ENCODE measurements at regions not wholly inside any gene's neighbourhood (a gene's known extent, or its start where the extent isn't known, plus 50 kb on each side); places are given as distances from the start of the nearest gene placed in this dataset.
"Not testable (repeated sequence)": the region's sequence is repeated elsewhere in the genome, so short reads cannot be mapped to it uniquely, and the experiment has no call there.

- intact Hi-C loops (cut with micrococcal nuclease), result no loop called here
- H3K9me3 Mint-ChIP-seq, result no peaks in the 10 kb centered on the region
- no peaks in the 10 kb centered on the region for H3K36me3 Mint-ChIP-seq
- no peaks in the 10 kb centered on the region for H3K9me3 ChIP-seq (ENCODE audit: control insufficient read depth, insufficient read depth, low read length)
- H3K27me3 Mint-ChIP-seq (ENCODE audit: low read depth in 2 of 2), result peaks cover 14 to 27% of the 10 kb centered on the region in 2 donors
- TF ChIP-seq CTCF (IDR thresholded peaks at IDR 0.05), result no peak
- H3K4me1 ChIP-seq (ENCODE audit: control insufficient read depth, insufficient read depth, low read length), result no peaks in the 10 kb centered on the region
- no peak for DNase-seq
- no peaks in the 10 kb centered on the region for H3K36me3 ChIP-seq (ENCODE audit: control insufficient read depth, insufficient read depth, low read length)
- H3K4me3 ChIP-seq (ENCODE audit: low read length), result no peak overlapping the region
- WGBS (ENCODE audit: insufficient coverage), result 66% methylated on average over 3 of the region's 4 CpGs
- H3K4me3 Mint-ChIP-seq, result no peak overlapping the region
- H3K27ac ChIP-seq (ENCODE audit: low read length), result no peak overlapping the region
- H3K4me1 Mint-ChIP-seq, result no peaks in the 10 kb centered on the region
- H3K27ac Mint-ChIP-seq, result no peak overlapping the region
- ATAC-seq, result no peak
- H3K27me3 ChIP-seq (ENCODE audit: control insufficient read depth, insufficient read depth, low read length), result no peaks in the 10 kb centered on the region
These were observed 60.3 kb upstream of the ZNF81 start for GRCh38 chrX:47776292-47777006.

DNA sequence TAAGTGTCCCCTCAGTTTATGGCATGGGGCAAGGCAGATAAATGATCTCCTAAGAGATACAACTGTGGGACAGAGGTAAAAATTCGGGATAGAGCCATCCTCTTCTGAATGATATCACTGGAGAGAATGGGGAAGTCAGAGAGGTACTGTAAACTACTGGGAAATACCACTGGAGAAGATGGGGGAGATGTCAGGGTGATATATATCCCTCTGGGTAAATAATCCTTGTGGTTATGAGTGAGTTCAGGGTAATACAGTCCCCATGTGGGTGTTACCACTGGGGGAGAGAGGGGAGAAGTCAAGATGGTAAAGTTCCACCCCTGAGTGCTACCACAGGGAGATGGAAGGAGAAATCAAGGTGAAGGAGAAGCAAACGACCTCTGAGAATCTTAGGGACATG lies 63.9 kb upstream of the ZNF81 start:
- no peak overlapping the region for H3K27ac ChIP-seq (ENCODE audit: low read length)
- H3K36me3 ChIP-seq (ENCODE audit: control insufficient read depth, insufficient read depth, low read length), result no peaks in the 10 kb centered on the region
- DNase-seq (no peak), ATAC-seq (no peak)
- WGBS (ENCODE audit: insufficient coverage), result 77% methylated on average over 1 of the region's 2 CpGs
- Mint-ChIP-seq H3K4me1 (no peaks in the 10 kb centered on the region), H3K4me3 (no peak overlapping the region), H3K9me3 (no peaks in the 10 kb centered on the region), H3K27me3 (ENCODE audit: low read depth in 2 of 2) (peaks cover 20 to 31% of the 10 kb centered on the region in 2 donors), H3K27ac (no peak overlapping the region), H3K36me3 (no peaks in the 10 kb centered on the region)
- no peaks in the 10 kb centered on the region for H3K4me1 ChIP-seq (ENCODE audit: control insufficient read depth, insufficient read depth, low read length)
- no peak overlapping the region for H3K4me3 ChIP-seq (ENCODE audit: low read length)
- no peaks in the 10 kb centered on the region for H3K9me3 ChIP-seq (ENCODE audit: control insufficient read depth, insufficient read depth, low read length)
- no peaks in the 10 kb centered on the region for H3K27me3 ChIP-seq (ENCODE audit: control insufficient read depth, insufficient read depth, low read length)
- TF ChIP-seq CTCF (IDR thresholded peaks at IDR 0.05), result no peak
- intact Hi-C loops (cut with micrococcal nuclease), result no loop called here

DNA sequence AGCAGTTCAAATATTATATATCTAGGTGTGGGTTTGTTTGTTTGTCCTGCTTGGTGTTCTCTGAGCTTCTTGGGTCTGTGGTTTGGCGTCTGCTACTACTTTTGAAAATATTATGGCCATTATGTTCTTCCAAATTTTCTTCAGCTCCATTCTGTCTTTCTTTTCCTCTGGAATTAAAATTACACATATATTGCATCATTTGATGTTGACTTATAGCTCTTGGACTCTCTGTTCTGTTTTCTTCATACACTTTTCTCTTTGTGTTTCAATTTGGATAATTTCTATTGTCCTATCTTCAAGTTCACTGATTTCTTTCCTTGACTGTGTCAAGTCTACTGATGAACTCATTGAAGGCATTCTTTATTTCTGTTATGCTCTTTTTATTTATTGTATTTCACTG lies 65.2 kb upstream of the ZNF81 start:
- no peak for DNase-seq
- Mint-ChIP-seq H3K36me3 (no peaks in the 10 kb centered on the region), H3K4me3 (no peak overlapping the region), H3K27ac (no peak overlapping the region), H3K4me1 (no peaks in the 10 kb centered on the region), H3K27me3 (ENCODE audit: low read depth in 2 of 2) (peaks cover 22 to 38% of the 10 kb centered on the region in 2 donors), H3K9me3 (no peaks in the 10 kb centered on the region)
- intact Hi-C loops (cut with micrococcal nuclease), result no loop called here
- TF ChIP-seq CTCF (IDR thresholded peaks at IDR 0.05), result no peak
- Histone ChIP-seq H3K36me3 (ENCODE audit: control insufficient read depth, insufficient read depth, low read length) (no peaks in the 10 kb centered on the region), H3K27ac (ENCODE audit: low read length) (no peak overlapping the region), H3K27me3 (ENCODE audit: control insufficient read depth, insufficient read depth, low read length) (no peaks in the 10 kb centered on the region), H3K4me3 (ENCODE audit: low read length) (no peak overlapping the region), H3K9me3 (ENCODE audit: control insufficient read depth, insufficient read depth, low read length) (no peaks in the 10 kb centered on the region), H3K4me1 (ENCODE audit: control insufficient read depth, insufficient read depth, low read length) (no peaks in the 10 kb centered on the region)
- no CpG with 5 or more reads among the region's 1 CpG for WGBS (ENCODE audit: insufficient coverage)
- no peak for ATAC-seq

DNA sequence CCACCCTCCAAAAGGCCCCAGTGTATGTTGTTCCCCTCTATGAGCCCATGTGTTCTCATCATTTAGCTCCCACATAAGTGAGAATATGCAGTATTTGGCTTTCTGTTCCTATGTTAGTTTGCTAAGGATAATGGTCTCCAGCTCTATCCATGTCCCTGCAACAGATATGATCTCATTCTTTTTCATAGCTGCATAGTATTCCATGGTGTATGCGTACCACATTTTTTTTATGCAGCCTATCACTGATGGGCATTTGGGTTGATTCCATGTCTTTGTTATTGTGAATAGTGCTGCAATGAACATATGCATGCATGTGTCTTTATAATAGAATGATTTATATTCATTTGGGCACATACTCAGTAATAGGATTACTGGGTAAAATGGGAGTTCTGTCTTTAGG lies 73.9 kb upstream of the ZNF81 start:
- H3K4me3 Mint-ChIP-seq; H3K9me3 Mint-ChIP-seq; H3K27ac Mint-ChIP-seq; H3K4me3 ChIP-seq (ENCODE audit: low read length); H3K36me3 ChIP-seq (ENCODE audit: control insufficient read depth, insufficient read depth, low read length); ATAC-seq; H3K36me3 Mint-ChIP-seq; H3K27ac ChIP-seq (ENCODE audit: low read length); H3K4me1 ChIP-seq (ENCODE audit: control insufficient read depth, insufficient read depth, low read length); H3K9me3 ChIP-seq (ENCODE audit: control insufficient read depth, insufficient read depth, low read length); H3K27me3 ChIP-seq (ENCODE audit: control insufficient read depth, insufficient read depth, low read length); H3K4me1 Mint-ChIP-seq; DNase-seq; intact Hi-C loops (cut with micrococcal nuclease): not testable (repeated sequence)
- no CpG with 5 or more reads among the region's 1 CpG for WGBS (ENCODE audit: insufficient coverage)
- peaks cover 9 to 33% of the 10 kb centered on the region in 2 donors for H3K27me3 Mint-ChIP-seq (ENCODE audit: low read depth in 2 of 2)
